ENCODE measurements at regions not wholly inside any gene's neighbourhood (a gene's known extent, or its start where the extent isn't known, plus 50 kb on each side); places are given as distances from the start of the nearest gene placed in this dataset.

DNA sequence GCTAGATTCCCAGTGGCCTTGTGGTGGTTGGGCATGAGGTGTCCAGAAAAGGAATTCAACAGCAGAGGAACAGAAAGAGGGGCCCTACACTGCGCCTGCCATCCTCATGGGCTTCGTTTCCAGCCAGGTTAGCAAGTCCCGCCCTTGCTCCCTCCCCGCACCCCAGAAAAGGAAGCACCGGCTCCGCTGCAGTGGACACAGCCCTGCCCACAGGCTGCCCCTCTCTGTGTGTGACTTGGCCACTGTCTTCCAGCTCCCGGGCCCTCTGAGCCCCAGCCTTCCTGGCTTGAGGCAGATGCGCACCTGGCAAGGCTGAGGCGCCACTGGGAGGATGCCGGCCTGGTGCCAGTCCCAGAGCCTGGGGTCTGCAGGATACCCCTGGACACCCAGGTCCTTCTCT, 305.0 kb upstream of the IRX4 start:
- no peak for DNase-seq (ENCODE audit: low read depth in 2 of 2)

DNA sequence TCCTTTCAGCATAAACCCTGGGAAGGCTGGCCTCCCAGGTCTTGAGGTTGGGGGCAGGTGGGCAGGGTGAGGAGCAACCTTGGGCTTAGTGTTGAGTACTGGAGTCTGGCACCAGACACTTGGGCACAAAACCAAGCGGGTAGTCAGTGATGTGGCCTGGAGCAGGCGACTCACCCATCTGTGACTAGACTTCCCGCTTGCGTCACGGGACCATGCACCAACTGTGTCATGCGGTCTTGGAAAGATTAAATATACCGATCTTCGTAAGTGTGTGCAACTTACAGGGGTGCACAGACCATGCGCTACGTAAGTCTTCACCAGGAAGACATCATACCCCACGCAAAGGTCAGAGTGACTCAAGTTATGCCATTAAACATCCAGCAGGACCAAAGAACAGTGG, 304.4 kb upstream of the IRX4 start:
- no peak for DNase-seq (ENCODE audit: low read depth in 2 of 2)

DNA sequence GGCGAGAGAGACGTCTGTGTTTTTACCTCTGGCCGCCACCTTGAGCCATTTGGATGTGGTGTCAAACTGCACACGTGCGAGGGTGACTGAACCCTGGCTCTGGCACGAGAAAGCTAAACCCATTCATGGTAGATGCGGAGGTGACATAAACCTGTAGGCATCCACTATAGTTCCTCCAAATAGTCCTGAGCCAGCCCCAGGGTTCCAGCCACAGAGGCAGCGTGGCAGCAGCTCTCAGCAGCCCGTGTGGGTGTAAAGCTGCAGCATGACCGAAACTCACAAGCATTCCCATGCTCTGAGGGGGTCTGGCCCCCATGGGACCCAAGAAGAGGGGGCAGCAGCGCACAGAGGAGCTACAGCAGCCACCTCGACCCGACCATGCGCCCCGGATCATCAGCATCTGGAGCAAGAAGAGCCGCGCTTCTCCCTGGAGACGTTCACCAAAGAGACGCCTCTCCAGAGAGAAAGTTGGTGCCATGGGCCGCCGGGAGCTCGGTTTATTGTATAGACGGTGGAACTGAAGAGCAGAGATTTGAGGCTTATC, 303.8 kb upstream of the IRX4 start:
- no peak for DNase-seq (ENCODE audit: low read depth in 2 of 2)

DNA sequence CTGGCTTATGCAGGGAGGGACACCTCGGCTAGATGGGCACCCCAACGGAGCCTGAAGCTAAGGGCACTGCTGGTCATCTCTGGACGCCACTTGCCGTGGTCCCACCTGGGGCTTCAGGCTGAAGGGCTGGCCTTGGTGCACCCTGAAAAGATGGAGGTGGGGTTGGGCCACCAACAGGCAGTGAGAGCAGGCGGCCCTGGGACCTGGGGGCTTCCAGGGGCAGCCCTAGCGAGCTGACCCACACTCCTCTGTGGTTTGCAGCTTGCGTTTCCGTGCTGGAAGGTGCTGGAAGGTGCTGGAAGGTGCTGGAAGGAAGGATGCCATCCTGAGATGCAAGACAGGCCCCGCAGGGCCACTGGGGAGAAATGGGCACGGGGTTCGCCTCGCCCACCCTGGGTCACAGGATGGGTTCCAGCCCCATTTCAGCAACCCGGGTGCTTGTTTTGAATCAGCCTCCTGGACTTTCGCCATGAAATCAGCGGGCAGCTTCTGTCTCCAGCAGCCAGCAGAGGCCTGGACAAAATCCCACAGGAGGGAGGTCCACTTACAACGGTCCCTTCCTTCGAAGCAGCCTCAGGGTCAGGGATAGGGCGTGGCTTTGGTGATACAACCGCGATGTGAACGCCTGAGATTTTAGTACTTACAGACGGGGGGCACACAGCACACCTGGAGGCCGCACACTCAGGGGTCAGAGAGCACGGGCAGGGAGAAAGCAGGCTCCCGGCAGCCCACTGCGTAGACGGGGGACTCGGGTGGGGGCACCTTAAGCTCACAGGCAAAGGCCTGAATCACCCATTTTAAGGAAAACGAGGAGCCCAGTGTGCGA, 303.1 kb upstream of the IRX4 start:
- no peak for DNase-seq (ENCODE audit: low read depth in 2 of 2)

DNA sequence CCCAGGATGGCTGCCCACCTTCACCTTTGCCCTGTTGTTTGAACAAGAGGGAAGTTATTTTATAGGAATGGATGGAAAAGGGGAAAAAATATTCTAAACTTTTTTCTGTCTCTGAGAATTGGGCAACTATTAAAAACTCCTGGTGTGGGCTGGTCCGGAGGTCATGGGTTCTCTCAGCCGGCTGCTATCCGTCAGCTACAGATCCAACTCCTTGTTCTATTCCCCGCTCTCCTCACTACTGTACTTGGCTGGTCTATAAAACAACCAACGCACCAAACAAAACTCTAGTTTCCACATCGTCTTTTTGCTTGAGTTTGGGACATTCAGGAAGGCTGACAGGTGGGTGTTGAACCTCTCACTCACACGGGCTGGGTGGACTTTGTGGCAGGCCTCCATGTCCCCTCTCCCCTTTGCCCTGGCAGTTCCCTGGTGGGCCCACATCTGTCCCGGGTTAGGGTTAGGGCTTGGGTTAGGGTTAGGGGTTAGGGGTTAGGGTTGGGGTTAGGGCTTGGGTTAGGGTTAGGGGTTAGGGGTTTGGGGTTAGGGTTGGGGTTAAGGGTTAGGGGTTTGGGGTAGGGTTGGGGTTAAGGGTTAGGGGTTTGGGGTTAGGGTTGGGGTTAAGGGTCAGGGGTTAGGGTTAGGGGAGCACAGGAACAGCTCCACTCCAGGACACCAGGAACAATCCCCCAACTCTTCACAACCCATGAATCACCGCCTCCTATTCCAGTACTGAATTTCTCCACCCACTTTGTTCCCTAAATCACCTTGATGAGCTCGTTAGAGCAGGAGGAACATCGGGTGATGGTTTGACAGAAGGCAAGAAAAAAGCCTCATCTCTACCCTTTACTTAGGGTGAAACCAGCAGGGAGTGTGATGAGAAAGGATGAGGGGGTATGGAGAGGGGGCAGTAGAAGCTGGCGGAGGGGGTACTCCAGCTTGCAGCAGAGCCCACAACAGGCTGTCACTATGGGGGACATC, 302.1 kb upstream of the IRX4 start:
- DNase-seq (ENCODE audit: low read depth in 2 of 2): no peak

DNA sequence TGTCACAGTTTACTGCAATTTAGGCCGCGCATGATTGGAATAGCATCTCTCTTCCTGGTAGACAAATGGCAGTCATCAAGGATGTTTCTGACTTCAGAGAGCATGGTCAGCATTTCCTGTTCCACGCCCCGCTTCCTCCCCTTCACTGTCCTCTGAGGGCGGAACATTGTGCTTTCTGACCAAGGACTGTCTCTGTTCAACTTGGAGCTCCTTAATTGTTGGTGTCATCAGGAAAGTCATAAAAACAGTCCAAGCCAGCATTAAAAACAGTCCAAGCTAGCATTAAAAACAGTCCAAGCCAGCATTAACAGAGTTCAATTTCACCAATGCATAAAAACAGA, 301.3 kb upstream of the IRX4 start:
- DNase-seq (ENCODE audit: low read depth in 2 of 2): no peak

DNA sequence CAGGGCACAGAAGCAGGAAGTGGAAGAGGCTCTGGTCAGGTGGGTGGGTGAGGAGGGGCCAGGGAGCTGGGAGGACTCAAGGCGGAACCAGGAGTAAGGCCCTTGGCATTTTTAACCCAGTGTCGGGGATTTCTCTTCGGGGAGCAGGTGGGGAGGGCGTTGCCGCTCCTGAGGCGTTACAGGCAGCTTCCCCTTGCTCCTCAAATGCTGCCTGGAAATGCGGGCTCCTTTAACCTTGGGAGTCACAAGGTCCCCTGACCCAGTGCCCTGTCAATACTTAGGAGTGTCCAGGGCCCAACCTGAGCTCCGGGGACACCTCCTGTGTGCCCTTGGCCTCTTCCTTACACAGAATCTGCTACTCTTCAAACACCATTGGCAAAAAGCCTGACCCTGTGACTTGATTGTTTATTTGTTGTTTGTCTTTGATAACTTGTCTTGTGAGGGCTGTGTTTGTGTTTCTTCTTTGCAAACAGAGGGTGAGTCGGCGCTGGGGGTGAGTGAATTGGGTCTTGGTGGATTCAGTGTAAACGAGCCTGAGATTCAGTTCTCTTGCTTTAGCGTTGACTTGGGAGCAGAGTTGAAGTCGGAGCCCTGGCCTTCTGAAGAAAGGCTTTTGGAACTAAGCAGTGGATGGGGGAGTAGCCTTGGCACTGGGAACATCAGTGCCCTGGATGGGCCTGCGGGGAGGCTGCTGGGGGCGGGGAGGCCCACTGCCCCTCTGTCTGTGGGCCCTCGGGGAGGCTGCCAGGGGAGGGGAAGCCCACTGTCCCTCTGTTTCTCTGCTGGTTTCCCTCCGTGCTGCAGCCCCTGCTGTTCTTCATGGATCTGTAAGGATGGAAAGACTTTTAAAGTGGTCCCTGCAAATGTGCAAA, 300.7 kb upstream of the IRX4 start:
- DNase-seq (ENCODE audit: low read depth in 2 of 2): no peak

DNA sequence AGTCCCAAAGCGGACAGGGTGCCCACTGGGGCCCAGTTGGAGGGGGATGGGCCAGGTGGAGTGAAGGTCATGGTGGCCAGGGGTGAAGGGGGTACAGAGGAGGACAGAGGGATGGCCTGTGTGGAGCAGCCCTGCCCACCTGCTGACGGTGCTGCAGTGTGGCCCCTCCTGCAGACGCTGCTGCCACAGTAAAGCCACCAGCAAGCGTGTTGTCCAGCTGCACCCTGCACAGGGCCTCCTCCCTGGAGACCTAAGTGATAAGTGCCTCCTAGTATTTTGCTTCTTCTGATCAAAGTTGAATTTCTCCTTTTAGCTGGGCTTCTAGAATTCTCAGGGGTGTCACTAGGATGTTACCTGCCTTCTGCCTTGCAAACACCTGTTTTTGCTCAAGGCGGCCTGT, 299.3 kb upstream of the IRX4 start:
- DNase-seq (ENCODE audit: low read depth in 2 of 2): no peak

DNA sequence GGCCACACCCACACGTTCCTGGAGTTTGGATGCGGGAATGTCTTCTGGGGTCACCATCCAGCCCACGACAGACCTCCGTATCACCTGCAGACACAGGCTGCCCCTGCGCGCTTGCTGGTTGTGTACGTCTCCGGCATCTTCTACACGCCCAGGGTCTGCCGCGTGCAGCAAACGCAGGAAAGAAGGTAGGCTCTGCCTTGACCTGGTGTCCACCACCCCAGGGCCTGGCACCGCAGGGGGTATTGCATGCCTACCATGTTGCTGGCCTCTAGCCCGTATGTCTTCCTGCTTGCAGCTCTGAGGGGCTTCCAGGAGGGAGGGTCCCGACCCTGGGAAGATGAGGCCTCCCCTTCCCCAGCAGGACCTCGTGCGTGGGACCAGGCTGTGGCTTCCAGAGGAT, 298.8 kb upstream of the IRX4 start:
- no peak for DNase-seq (ENCODE audit: low read depth in 2 of 2)

DNA sequence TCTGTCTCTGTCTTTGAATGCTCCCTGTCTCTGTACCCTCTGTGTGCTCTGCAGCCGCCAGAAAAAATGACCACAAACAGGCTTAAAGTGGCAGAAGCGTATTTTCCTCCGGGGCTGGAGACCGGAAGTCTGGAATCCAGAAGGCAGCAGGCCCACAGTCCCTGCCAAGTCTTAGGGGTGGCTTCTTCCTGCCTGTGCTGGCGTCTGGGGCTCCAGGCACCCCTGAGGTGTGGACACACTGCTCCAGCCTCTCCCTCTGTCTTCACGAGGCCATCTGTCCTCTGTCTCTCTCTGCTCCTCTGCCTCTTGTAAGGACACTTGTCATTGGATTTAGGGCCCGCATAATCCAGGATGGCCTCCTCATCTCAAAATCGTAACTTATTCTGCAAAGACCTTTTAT, 298.4 kb upstream of the IRX4 start:
- no peak for DNase-seq (ENCODE audit: low read depth in 2 of 2)

DNA sequence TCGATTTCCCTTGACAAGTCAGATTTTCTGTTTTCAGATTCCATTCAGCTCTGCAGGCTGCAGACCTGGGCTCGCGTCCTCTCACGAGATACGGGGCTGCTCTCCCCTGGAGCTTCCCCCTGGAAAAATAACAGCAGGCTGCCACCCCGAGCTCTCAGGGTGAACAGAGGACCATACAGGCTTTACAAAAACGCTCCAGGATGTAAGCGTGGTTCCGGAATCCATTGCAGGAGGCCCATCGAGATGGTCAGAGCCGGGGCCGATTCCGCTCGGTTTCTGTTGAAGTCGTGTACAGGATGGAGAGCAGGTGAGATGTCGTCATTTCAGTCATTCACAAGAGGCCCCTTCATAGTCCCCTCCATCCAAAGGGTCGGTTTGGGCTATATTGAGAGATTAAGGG, 297.7 kb upstream of the IRX4 start:
- no peak for DNase-seq (ENCODE audit: low read depth in 2 of 2)

DNA sequence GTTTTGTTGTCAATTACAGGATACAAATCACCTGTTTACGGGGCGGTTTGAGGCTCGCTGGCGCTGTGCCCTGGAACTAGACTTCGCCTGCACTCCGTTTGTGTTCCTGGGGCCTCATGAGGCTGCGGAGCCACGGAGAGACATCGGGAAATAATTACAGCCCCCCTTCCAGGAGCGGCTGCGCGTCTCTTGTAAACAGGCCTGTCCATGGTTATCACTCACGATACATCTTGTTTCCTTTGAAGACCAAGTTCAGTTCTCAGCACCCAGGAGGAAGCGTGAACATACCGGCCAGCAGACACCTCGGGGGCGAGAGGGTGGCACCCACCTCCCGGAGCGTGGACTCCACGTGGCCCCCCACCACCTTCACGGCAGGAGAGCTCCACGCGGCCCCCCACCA, 297.1 kb upstream of the IRX4 start:
- no peak for DNase-seq (ENCODE audit: low read depth in 2 of 2)

DNA sequence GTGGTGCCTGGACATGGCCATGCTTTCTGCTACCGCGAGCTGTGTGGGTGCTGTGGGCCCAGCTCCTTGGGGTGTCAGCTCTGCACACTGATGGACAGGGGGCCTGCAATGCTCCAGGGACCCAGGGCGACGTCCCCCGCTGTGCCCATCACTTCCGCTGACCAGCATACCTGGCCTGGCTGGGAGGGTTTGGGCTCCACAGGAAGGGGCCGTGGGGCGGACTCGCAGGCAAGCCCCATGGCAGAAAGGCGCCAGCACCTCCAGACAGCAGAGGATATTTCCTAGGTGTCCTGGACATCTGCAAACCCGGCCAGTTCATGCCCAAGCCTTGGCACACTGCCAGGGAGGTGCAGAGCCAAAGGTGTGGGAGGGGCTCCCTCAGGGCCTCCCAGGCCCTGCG, 295.8 kb upstream of the IRX4 start:
- no peak for DNase-seq (ENCODE audit: low read depth in 2 of 2)

DNA sequence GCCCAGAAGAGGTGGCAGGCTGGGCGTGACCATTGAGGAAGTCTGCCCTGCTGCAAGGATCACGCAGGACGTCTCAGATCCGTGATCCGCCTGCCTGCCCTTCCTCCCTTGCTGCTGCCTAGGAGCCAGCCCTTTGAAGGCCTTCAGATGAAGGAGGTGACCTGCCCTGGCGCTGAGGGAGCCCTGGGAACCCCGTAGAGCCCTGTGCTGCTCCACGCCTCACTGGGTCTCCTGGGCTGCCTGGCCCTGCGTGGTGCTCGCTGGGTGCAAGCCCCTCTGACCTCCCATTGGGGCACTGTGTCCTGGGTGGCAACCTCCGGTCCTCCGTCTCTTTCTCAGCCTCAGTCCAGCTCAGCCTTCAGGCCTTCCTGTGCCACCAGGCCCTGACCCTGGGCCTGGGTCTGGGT, 295.3 kb upstream of the IRX4 start:
- DNase-seq (ENCODE audit: low read depth in 2 of 2): no peak

DNA sequence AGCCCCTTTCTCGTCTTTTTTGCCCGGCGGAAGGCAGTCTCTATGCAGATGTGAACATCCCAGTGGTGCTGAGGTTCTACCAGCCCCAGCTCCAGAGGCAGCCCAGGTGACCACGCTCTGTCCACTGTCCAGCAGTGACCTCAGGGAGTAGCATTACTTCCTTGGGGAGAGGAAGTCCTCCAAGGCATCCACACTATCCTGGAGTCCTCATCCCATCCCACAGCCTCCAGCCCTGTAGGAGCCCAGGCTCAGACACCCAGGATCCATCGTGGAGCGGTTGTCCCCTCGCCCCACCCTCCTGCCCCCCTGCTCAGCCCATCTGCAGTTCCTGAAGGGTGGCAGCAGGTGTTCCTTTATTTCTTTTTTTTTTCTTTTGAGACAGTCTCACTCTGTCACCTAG, 294.5 kb upstream of the IRX4 start:
- DNase-seq (ENCODE audit: low read depth in 2 of 2): no peak

DNA sequence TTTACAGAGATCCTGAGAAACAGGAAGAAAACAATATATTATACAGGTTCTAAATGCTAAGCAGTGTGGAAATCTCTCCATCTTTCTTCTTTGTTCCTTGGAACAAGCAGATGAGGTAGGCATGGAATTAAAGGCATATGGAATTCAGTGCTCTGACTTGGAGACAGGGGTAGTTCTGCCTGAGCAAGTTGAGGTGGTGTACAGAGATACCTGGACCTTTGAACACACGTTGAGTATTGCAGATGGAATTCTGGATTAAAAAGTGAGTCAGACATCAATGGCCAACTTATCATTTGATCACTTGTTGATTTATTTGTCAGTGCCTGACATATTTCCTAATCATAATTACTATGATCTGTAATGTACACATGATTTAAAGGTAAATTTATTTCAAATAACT, 293.9 kb upstream of the IRX4 start:
- DNase-seq (ENCODE audit: low read depth in 2 of 2): no peak

DNA sequence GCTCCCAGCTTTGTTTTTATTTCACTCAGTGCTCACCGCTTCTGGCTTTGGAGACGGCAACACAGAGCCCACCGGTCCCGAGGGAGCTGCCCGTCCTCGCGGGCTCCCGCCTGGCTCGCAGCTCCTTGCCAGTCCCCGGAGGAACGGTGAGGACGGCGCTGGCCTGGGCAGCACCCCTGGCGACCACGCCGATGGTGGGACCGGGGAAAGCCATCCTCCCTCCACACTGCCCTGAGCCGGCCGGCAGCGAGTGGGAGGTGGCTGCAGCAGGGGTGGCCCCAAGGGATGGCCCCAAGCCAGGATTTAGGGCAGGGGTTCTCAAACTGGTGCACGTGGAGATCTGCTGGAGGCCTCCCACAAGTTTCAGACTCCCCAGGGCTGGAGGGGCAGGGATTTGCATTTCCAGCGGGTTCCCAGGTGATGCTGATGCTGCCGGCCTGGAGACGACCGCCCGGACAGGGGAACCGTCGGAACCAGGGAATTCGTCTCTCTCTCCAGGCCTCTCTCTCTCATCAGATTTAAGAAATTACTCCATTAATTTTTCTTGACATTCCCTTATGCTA, 293.2 kb upstream of the IRX4 start:
- DNase-seq (ENCODE audit: low read depth in 2 of 2): no peak

DNA sequence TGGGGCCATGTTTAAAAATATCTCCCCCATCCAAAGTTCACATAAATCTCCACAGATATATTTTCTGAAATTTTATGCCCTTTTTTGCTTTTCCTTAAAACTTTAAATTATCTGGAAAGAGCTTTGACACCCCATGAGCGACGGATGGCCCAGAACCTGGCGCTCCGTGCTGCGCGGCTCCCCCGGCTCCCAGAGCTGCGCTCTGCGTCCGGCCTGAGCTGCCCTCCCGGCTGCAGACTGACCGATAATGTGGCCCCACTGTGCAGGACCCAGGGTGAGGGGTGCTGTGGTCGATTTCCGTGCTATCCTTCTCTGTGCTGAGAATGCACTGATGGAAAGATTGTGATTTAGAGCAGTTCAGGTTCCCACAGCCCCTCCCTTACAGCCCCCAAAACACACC, 292.3 kb upstream of the IRX4 start:
- no peak for DNase-seq (ENCODE audit: low read depth in 2 of 2)

DNA sequence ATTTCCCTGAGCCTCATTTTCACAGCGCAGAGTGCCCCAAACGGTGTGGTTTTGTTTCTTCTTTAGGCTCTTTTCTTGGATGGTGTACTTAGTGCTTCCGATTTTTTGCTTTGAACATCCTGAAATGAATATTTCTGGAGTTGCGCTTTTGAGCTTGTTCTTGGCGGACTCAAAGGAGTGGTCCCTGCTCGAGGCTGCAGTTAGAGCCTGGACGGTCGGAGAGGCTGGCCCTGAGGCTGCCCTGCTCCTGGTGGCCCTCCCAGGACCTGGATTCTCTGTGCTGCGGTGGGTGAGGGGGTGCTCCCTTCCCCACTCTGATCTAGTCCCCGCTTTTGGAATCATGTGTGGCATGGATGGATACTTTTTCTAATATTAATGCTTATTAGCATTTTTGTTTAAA, 291.8 kb upstream of the IRX4 start:
- DNase-seq (ENCODE audit: low read depth in 2 of 2): no peak

DNA sequence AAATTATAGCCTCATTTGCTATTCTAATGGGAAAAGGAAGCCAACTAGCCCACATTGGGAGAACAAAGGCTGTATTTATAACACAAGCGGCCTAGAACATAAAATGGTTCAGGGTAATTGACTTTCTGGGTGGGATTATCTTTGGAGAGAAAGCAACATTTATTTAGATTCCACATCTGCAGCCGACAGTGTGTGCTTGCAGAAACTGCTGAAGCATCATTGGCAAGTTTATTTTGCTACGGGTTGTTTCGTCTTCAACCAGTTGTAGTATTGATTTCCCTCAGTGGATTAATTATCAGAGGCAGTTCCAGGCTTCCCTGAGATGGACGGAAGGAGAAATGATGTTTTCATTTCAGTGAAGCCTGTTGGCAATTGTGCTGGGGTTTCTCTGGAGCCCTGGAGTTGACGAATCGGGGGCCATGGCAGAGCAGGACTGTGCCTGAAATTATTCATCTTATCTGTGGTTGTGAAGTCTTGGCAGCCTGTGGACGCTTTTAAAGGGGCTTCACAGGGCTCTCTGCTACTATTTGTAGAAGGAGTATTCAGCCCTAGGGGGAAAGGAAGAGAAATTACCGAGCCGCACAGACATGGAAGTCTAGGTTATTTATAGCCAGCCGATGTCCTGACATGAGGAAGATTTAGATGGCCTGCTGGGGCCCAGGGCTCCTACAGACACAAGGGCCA, 290.6 kb upstream of the IRX4 start:
- no peak for DNase-seq (ENCODE audit: low read depth in 2 of 2)

DNA sequence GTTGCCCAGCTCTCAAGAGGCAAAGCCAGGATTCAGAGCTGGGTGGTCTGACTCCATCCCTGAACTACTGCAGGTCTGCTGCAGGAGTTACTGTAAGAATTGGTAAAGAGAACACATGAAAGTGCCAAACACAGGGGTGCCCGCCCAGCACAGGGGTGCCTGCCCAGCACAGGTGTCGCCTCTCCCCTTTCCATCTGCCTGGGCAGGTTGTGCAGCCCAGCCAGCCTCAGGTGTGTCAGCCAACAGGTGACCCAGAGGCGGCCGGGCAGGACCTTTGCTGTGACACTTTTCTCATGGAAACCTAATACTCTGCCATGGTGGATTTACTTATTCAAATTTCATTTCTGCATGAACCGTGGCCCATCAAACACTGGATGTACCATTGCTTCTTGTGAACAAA, 289.7 kb upstream of the IRX4 start:
- DNase-seq (ENCODE audit: low read depth in 2 of 2): no peak
